ENCODE measurements at regions not wholly inside any gene's neighbourhood (a gene's known extent, or its start where the extent isn't known, plus 50 kb on each side); places are given as distances from the start of the nearest gene placed in this dataset.
"Not testable (repeated sequence)": the region's sequence is repeated elsewhere in the genome, so short reads cannot be mapped to it uniquely, and the experiment has no call there.

GRCh38 chr22:19657252-19658056 lies 56.8 kb upstream of the SEPTIN5 start:
- intact Hi-C loops (cut with DNase I), result no loop called here

GRCh38 chr22:19658057-19658966 lies 56.0 kb upstream of the SEPTIN5 start:
- no peak for DNase-seq
- intact Hi-C loops (cut with DNase I), result no loop called here

More at GRCh38 chr22:19657252-19658056, 56.8 kb upstream of the SEPTIN5 start:
- DNase-seq, result no peak

GRCh38 chr22:19658967-19659804 lies 55.1 kb upstream of the SEPTIN5 start:
- intact Hi-C loops (cut with DNase I), result no loop called here
- peak in 1 of 10 donors; percentile 43 for DNase-seq

GRCh38 chr22:19659805-19660345 lies 54.4 kb upstream of the SEPTIN5 start:
- intact Hi-C loops (cut with DNase I), result no loop called here
- DNase-seq, result no peak

GRCh38 chr22:19660583-19660982 lies 53.7 kb upstream of the SEPTIN5 start:
- DNase-seq; intact Hi-C loops (cut with DNase I): not testable (repeated sequence)

- intact Hi-C loops (cut with DNase I), result no loop called here
- no peak for DNase-seq
Observed at GRCh38 chr22:19661156-19661555, 53.1 kb upstream of the SEPTIN5 start.

GRCh38 chr22:19662049-19662684 lies 52.1 kb upstream of the SEPTIN5 start:
- intact Hi-C loops (cut with DNase I), result not testable (repeated sequence)

GRCh38 chr22:19663286-19663815 lies 51.0 kb upstream of the SEPTIN5 start:
- intact Hi-C loops (cut with DNase I), result no loop called here
- DNase-seq, result peak in 1 of 10 donors; percentile 73

More at GRCh38 chr22:19662049-19662684, 52.1 kb upstream of the SEPTIN5 start:
- DNase-seq, result not testable (repeated sequence)

- intact Hi-C loops (cut with DNase I), result no loop called here
- peak in 2 of 10 donors; percentile 6 to 85 for DNase-seq
Observed at GRCh38 chr22:19663821-19664355, 50.4 kb upstream of the SEPTIN5 start.

GRCh38 chr22:19664406-19664805 lies 49.9 kb upstream of the SEPTIN5 start:
- DNase-seq, result no peak
- intact Hi-C loops (cut with DNase I), result no loop called here
